Upper lobe of left lung (tissue), 6 donors: ENCODE measurements at regions not wholly inside any gene's neighbourhood (a gene's known extent, or its start where the extent isn't known, plus 50 kb on each side); places are given as distances from the start of the nearest gene placed in this dataset.

Experiments
- ATAC-seq, 2 donors: fragments of 200-7000 bp; cut with Tn5 transposase; one replicate each; pipeline ENCODE4 v1.9.1; 2022; ENCODE audit warnings: mild to moderate bottlenecking in 2 of 2, moderate library complexity in 2 of 2; ENCODE audit not compliant: low FRiP score in 2 of 2
- DNase-seq, 2 donors: peaks; one replicate each; pipeline ENCODE4 v3.0.0-alpha.2; 2019 to 2020
- H3K27ac ChIP-seq, 4 donors: fragments of 200-600 bp; sonication (generic); one replicate each; pipeline ENCODE4 v1.5.1; 2016 to 2019
- H3K27me3 ChIP-seq, 4 donors: fragments of 200-600 bp; sonication (generic); one replicate each; pipeline ENCODE4 v1.5.1; 2017 to 2019
- H3K36me3 ChIP-seq, 4 donors: fragments of 200-600 bp; sonication (generic); one replicate each; pipeline ENCODE4 v1.5.1; 2016 to 2019
- H3K4me1 ChIP-seq, 4 donors: fragments of 200-600 bp; sonication (generic); one replicate each; pipeline ENCODE4 v1.5.1; 2018 to 2019
- H3K4me3 ChIP-seq, 4 donors: fragments of 200-600 bp; sonication (generic); one replicate each; pipeline ENCODE4 v1.5.1; 2017 to 2019; ENCODE audit warnings: mild to moderate bottlenecking in 2 of 4, moderate library complexity in 1 of 4
- H3K9me3 ChIP-seq, 4 donors: fragments of 200-600 bp; sonication (generic); one replicate each; pipeline ENCODE4 v1.5.1; 2018 to 2019
- EP300 ChIP-seq, 4 donors: sonication (generic); formaldehyde crosslinking; IDR thresholded peaks; one replicate each; pipeline ENCODE4 v1.5.1; 2017; ENCODE audit warnings: antibody characterized with exemption in 4 of 4, control low read depth in 2 of 4
- POLR2A ChIP-seq, 4 donors: fragments of 450-650 bp; IDR thresholded peaks; one replicate each; pipeline ENCODE4 v1.5.1; 2016 to 2017; ENCODE audit warnings: antibody characterized with exemption in 4 of 4, mild to moderate bottlenecking in 2 of 4
- POLR2AphosphoS5 ChIP-seq, 2 donors: sonication (generic); formaldehyde crosslinking; IDR thresholded peaks; one replicate each; pipeline ENCODE4 v1.5.1; 2017; ENCODE audit warnings: antibody characterized with exemption in 2 of 2
- WGBS, 2 donors: methylation state at CpG; one replicate each; pipeline ENCODE4 v1.1.5; 2017 to 2018; 5-methylcytosine and 5-hydroxymethylcytosine counted together
- TF ChIP-seq, protein P1 (sequence below), 6 experiments: fragments of 450-650 bp in 4 of 6; fragments of 200-600 bp in 2 of 6; sonication (generic) in 2 of 6; IDR thresholded peaks; one replicate each; pipeline ENCODE4 v1.5.1; 2016 to 2019; ENCODE audit warnings: antibody characterized with exemption in 6 of 6
- donor health status: DM: no; HTN: no; CAD: no; lungs with moderate emphysema.
- donor health status: DM: no; HTN: yes; CAD: no; lungs with severe emphysema.

DNA sequence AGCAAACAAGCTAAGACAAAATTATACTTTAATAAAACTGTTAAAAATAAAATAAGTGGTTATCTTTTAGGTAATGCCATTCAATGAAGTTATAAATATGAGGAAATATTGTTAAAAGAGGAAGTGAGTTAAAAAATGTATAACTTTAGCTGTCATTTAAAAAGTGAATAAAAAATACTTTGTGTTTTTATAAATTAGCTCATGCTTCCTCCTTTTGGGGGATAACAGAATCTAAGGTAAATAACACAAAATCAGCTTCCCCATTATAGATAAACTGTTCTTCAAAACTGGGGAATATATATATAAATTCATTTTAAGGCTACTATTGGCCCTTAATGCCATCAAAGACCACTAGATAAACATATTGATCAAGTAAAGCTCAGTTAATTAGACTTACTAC, 113.7 kb upstream of the AADACL2 start:
- Histone ChIP-seq H3K27me3 (no peaks in the 10 kb centered on the region), H3K9me3 (no peaks in the 10 kb centered on the region), H3K4me3 (no peak overlapping the region), H3K27ac (no peak overlapping the region), H3K4me1 (no peaks in the 10 kb centered on the region), H3K36me3 (no peaks in the 10 kb centered on the region)
- ATAC-seq (no peak), DNase-seq (no peak)
- TF ChIP-seq POLR2AphosphoS5 (IDR thresholded peaks at IDR 0.05), result no peak
- TF ChIP-seq POLR2A (IDR thresholded peaks at IDR 0.05), result no peak
- no peak for TF ChIP-seq EP300 (IDR thresholded peaks at IDR 0.05)
- TF ChIP-seq, protein P1, sequence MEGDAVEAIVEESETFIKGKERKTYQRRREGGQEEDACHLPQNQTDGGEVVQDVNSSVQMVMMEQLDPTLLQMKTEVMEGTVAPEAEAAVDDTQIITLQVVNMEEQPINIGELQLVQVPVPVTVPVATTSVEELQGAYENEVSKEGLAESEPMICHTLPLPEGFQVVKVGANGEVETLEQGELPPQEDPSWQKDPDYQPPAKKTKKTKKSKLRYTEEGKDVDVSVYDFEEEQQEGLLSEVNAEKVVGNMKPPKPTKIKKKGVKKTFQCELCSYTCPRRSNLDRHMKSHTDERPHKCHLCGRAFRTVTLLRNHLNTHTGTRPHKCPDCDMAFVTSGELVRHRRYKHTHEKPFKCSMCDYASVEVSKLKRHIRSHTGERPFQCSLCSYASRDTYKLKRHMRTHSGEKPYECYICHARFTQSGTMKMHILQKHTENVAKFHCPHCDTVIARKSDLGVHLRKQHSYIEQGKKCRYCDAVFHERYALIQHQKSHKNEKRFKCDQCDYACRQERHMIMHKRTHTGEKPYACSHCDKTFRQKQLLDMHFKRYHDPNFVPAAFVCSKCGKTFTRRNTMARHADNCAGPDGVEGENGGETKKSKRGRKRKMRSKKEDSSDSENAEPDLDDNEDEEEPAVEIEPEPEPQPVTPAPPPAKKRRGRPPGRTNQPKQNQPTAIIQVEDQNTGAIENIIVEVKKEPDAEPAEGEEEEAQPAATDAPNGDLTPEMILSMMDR (IDR thresholded peaks at IDR 0.05), result no peak

DNA sequence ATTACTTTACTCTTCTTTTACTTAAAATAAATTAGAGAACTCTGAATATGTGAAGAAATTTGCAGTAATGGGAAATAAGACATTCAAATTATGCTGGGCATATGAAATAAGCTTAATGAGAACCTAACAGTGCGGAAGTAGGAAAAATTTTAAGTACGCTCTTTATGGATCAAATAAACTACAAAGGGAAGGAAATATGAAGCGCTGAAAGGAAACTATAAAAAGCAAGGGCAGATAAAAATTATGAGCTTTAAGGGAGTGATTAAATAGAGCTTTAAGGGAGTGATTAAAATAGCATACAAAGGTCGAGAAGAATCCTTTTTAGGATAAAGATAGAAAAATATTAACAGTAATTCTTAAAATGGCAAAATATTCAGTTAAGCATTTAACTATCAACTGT, 118.3 kb upstream of the AADACL2 start:
- ATAC-seq (no peak), DNase-seq (no peak)
- H3K36me3 ChIP-seq, result no peaks in the 10 kb centered on the region
- H3K9me3 ChIP-seq, result no peaks in the 10 kb centered on the region
- H3K4me1 ChIP-seq, result no peaks in the 10 kb centered on the region
- TF ChIP-seq, protein P1 (IDR thresholded peaks at IDR 0.05), result no peak
- TF ChIP-seq POLR2AphosphoS5 (IDR thresholded peaks at IDR 0.05), result no peak
- no peak for TF ChIP-seq POLR2A (IDR thresholded peaks at IDR 0.05)
- no peak for TF ChIP-seq EP300 (IDR thresholded peaks at IDR 0.05)
- 71 to 74% methylated on average over 4 of the region's 4 CpGs for whole genome bisulfite sequencing, 2 donors
- H3K27me3 ChIP-seq, result no peaks in the 10 kb centered on the region
- no peak overlapping the region for H3K4me3 ChIP-seq
- no peak overlapping the region for H3K27ac ChIP-seq

DNA sequence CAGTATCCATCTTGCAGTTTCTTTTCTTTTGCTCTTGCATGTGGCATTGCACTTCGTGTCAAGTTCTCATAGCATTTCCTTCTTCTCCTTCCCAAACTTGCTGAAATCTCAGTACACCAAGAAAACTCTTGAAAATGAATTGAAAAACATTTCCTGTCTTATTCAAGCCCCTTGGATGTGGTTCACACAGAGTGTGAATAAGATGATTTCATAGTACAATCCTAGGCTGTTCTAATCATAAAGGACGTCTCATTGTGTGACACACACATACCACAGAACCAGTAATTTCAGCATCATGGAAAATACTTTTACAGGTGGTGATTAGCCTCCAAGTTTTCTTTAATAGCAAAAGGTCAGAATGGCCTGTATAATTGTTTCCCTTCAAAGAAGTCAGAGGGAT, 121.6 kb upstream of the AADACL2 start:
- TF ChIP-seq EP300 (IDR thresholded peaks at IDR 0.05), result no peak
- TF ChIP-seq, protein P1 (IDR thresholded peaks at IDR 0.05), result no peak
- TF ChIP-seq POLR2A (IDR thresholded peaks at IDR 0.05), result no peak
- TF ChIP-seq POLR2AphosphoS5 (IDR thresholded peaks at IDR 0.05), result no peak
- Histone ChIP-seq H3K27me3 (no peaks in the 10 kb centered on the region), H3K4me3 (no peak overlapping the region), H3K4me1 (no peaks in the 10 kb centered on the region), H3K27ac (no peak overlapping the region), H3K9me3 (no peaks in the 10 kb centered on the region), H3K36me3 (no peaks in the 10 kb centered on the region)
- DNase-seq (no peak), ATAC-seq (no peak)
- WGBS, 2 donors, result 62 to 74% methylated on average over 2 of the region's 2 CpGs

DNA sequence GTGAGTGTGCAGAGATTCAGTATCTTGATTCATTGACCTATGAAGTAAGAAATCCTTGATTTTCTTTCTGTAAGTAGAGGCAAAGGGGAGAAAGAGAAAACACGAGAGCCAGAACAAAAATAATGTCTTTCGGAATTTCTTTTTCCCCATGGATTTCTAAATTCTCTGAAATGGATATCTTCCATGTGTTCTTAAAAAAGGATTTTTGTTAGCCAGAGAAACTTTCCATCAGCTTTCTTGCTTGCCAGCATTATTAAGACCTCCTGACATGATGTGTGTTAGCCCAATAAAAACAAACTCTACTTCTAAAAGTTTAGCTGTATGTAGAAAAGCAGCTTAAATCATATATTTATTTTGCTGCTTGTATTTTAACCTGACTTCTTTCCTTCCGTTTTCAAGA, 122.3 kb upstream of the AADACL2 start:
- H3K4me3 ChIP-seq, result no peak overlapping the region
- no peak for DNase-seq
- no peaks in the 10 kb centered on the region for H3K27me3 ChIP-seq
- H3K4me1 ChIP-seq, result no peaks in the 10 kb centered on the region
- H3K36me3 ChIP-seq, result no peaks in the 10 kb centered on the region
- WGBS, 2 donors, result 64 to 86% methylated on average over 3 of the region's 3 CpGs
- no peak overlapping the region for H3K27ac ChIP-seq
- ATAC-seq, result no peak
- H3K9me3 ChIP-seq, result no peaks in the 10 kb centered on the region
- TF ChIP-seq, protein P1 (IDR thresholded peaks at IDR 0.05), result no peak
- no peak for TF ChIP-seq POLR2A (IDR thresholded peaks at IDR 0.05)
- no peak for TF ChIP-seq POLR2AphosphoS5 (IDR thresholded peaks at IDR 0.05)
- TF ChIP-seq EP300 (IDR thresholded peaks at IDR 0.05), result no peak

DNA sequence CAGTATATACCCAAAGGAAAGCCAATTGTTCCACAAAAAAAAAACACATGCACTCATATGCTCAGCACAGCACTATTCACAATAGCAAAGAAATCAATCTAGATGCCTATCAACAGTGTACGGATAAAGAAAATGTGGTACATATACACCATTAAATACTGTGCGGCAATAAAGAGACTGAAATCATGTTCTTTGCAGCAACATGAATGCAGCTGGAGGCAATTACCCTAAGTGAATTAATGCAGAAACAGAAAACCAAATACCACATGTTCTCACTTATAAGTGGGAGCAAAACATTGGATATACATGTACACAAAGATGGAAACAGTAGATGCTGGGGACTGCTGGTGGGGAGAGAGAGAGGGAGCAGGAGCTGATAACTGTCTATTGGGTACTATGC, 124.2 kb upstream of the AADACL2 start:
- no peaks in the 10 kb centered on the region for H3K9me3 ChIP-seq
- H3K4me1 ChIP-seq, result no peaks in the 10 kb centered on the region
- 96 to 97% methylated on average over 2 of the region's 2 CpGs for WGBS, 2 donors
- TF ChIP-seq POLR2AphosphoS5 (IDR thresholded peaks at IDR 0.05), result no peak
- TF ChIP-seq, protein P1 (IDR thresholded peaks at IDR 0.05), result no peak
- TF ChIP-seq EP300 (IDR thresholded peaks at IDR 0.05), result no peak
- TF ChIP-seq POLR2A (IDR thresholded peaks at IDR 0.05), result no peak
- ATAC-seq (no peak), DNase-seq (no peak)
- no peak overlapping the region for H3K4me3 ChIP-seq
- no peaks in the 10 kb centered on the region for H3K36me3 ChIP-seq
- no peaks in the 10 kb centered on the region for H3K27me3 ChIP-seq
- no peak overlapping the region for H3K27ac ChIP-seq
